GM12878 (cell line): ENCODE measurements at regions not wholly inside any gene's neighbourhood (a gene's known extent, or its start where the extent isn't known, plus 50 kb on each side); places are given as distances from the start of the nearest gene placed in this dataset.

Experiments used
- ATAC-seq: fragments of 200-7000 bp; cut with Tn5 transposase; 3 replicates; pipeline ENCODE4 v1.9.1; 2020; ENCODE audit warnings: mild to moderate bottlenecking, moderate library complexity
- BruUV-seq: library from RNA; stranded (reverse); fragments of 400-500 nt; replicated peaks from 2 replicates; lab custom pipeline; 2021; lab: Mats Ljungman, UMichigan
- CTCF ChIA-PET: fragments of 300-600 bp; sonication (Branson Sonifier 250); formaldehyde crosslinking; extraction: SDS; loops from one replicate; lab custom pipeline; 2021; ENCODE audit warnings: inconsistent platforms; lab: Yijun Ruan, JAX
- POLR2A ChIA-PET: fragments of 350-600 bp; formaldehyde crosslinking; extraction: SDS; loops from one replicate; lab custom pipeline; 2021; ENCODE audit warnings: inconsistent platforms; lab: Charles Lee
- RAD21 ChIA-PET: fragments of 300-600 bp; sonication (Branson Sonifier 250); formaldehyde crosslinking; loops from one replicate; lab custom pipeline; 2023; ENCODE audit warnings: antibody characterized with exemption; ENCODE audit not compliant: unreplicated experiment; lab: Charles Lee
- SMC1A ChIA-PET: fragments of 300-600 bp; sonication (Branson Sonifier 250); formaldehyde crosslinking; loops from one replicate; lab custom pipeline; 2023; ENCODE audit not compliant: unreplicated experiment, uncharacterized antibody; lab: Charles Lee
- DNase-seq: peaks from one replicate; pipeline ENCODE4 v3.0.0-alpha.2; 2011; ENCODE audit warnings: low read depth, low spot score
- FAIRE-seq: peaks from 3 replicates; lab custom pipeline; 2011; peaks lifted over from hg19 to GRCh38; lab: Jason Lieb, UNC
- H2AFZ ChIP-seq: 2 replicates; pipeline ENCODE4 v1.6.0; 2011; ENCODE audit warnings: low read depth, low read length, control low read depth; ENCODE audit not compliant: control insufficient read depth
- H3K27ac ChIP-seq: 2 replicates; pipeline ENCODE4 v1.5.1; 2011; ENCODE audit warnings: control low read depth; ENCODE audit not compliant: control insufficient read depth, insufficient read depth
- H3K27me3 ChIP-seq, 2 experiments: replicated peaks in 1 of 2; 2 replicates each; pipeline versions ENCODE4 v1.6.0 to v1.6.1; 2011; ENCODE audit warnings: low read length in 1 of 2; ENCODE audit not compliant: control insufficient read depth in 2 of 2, insufficient read depth in 2 of 2
- H3K36me3 ChIP-seq, 2 experiments: 2 replicates each; pipeline ENCODE4 v1.5.1; 2011; ENCODE audit warnings: low read length in 1 of 2; ENCODE audit not compliant: control insufficient read depth in 2 of 2, insufficient read depth in 2 of 2
- H3K4me1 ChIP-seq: 2 replicates; pipeline ENCODE4 v1.6.1; 2011; ENCODE audit warnings: mild to moderate bottlenecking, low read length, moderate library complexity, mixed read lengths; ENCODE audit not compliant: control insufficient read depth, insufficient read depth
- H3K4me2 ChIP-seq: 2 replicates; pipeline ENCODE4 v1.6.0; 2011; ENCODE audit warnings: control low read depth; ENCODE audit not compliant: control insufficient read depth, insufficient read depth
- H3K4me3 ChIP-seq: fragments of 200-600 bp; sonication (generic); 2 replicates; pipeline ENCODE4 v1.5.1; 2016
- H3K79me2 ChIP-seq: 2 replicates; pipeline ENCODE4 v1.6.0; 2011; ENCODE audit warnings: low read length; ENCODE audit not compliant: control insufficient read depth, insufficient read depth
- H3K9ac ChIP-seq: 2 replicates; pipeline ENCODE4 v1.8.0; 2011; ENCODE audit warnings: low read length, control low read depth, mixed read lengths; ENCODE audit not compliant: control insufficient read depth, insufficient read depth
- H3K9me3 ChIP-seq: replicated peaks from 3 replicates; pipeline ENCODE4 v1.5.1; 2011; ENCODE audit warnings: mild to moderate bottlenecking, low read length; ENCODE audit not compliant: control insufficient read depth, insufficient read depth
- H4K20me1 ChIP-seq: 2 replicates; pipeline ENCODE4 v1.6.0; 2011; ENCODE audit not compliant: control insufficient read depth, insufficient read depth
- CBX5 ChIP-seq: sonication (generic); IDR thresholded peaks from 2 replicates; pipeline ENCODE4 v1.6.1; 2016; ENCODE audit warnings: low read depth, moderate library complexity, mild to moderate bottlenecking, inconsistent platforms
- FOXK2 ChIP-seq: fragments of 450-650 bp; IDR thresholded peaks from 2 replicates; pipeline ENCODE4 v1.6.1; 2017; ENCODE audit warnings: mild to moderate bottlenecking, moderate library complexity
- IRF4 ChIP-seq: IDR thresholded peaks from 2 replicates; pipeline ENCODE4 v1.6.1; 2011; ENCODE audit warnings: low read depth, low read length
- JUNB ChIP-seq: IDR thresholded peaks from 2 replicates; pipeline ENCODE4 v1.6.1; 2016; ENCODE audit warnings: antibody characterized with exemption, mild to moderate bottlenecking
- NRF1 ChIP-seq: conservative IDR thresholded peaks from 2 replicates; pipeline ENCODE4 v1.6.1; 2011; ENCODE audit warnings: mild to moderate bottlenecking, low read depth, low read length, improper control_type of control experiment
- RBBP5 ChIP-seq: fragments of 200-600 bp; sonication (generic); conservative IDR thresholded peaks from 2 replicates; pipeline ENCODE4 v1.6.1; 2016
- SIN3A ChIP-seq: IDR thresholded peaks from 2 replicates; pipeline ENCODE4 v1.6.1; 2012; ENCODE audit warnings: low read depth, low read length, improper control_type of control experiment
- WGBS: methylation state at CpG from one replicate; pipeline ENCODE4 v1.1.6; 2016; ENCODE audit warnings: low lambda C conversion rate; ENCODE audit not compliant: insufficient replicate concordance, insufficient coverage; ENCODE audit errors: missing lambda C conversion rate; 5-methylcytosine and 5-hydroxymethylcytosine counted together
- in situ Hi-C: fragments of 300-500 bp; cut with MboI; formaldehyde crosslinking; loops from 9 replicates; pipeline ENCODE4 v1.14.3; 2018; ENCODE audit warnings: mixed read lengths
- intact Hi-C: fragments of 100-400 bp; cut with micrococcal nuclease; formaldehyde crosslinking; loops from one replicate; pipeline ENCODE4 v1.14.2; 2022; ENCODE audit not compliant: unreplicated experiment
- TF ChIP-seq, protein P1 (sequence below): IDR thresholded peaks from 2 replicates; pipeline ENCODE4 v1.6.1; 2012; ENCODE audit warnings: low read length, inconsistent platforms

DNA sequence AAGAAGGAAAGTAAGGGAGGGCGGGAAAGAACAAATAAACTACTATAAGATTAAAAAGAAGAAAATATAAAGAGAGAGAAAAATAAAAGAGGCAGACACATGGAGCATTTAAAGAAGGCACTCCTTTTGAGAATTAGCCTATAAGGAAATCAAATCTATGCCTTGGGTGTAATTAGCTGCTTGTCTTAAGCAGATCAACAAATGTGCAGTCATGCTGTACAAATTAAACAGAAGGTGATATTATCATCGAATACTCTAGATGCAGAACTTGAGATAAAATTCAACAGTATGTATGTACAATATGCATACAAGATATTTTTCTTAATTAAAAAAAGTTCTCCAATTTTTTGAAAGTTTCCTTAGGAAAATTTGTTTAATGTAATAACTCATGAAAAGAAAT, 623.0 kb upstream of the CHORDC1 start (continued):
- TF ChIP-seq SIN3A (no peak), RBBP5 (no peak), IRF4 (no peak)
- TF ChIP-seq, protein P1, sequence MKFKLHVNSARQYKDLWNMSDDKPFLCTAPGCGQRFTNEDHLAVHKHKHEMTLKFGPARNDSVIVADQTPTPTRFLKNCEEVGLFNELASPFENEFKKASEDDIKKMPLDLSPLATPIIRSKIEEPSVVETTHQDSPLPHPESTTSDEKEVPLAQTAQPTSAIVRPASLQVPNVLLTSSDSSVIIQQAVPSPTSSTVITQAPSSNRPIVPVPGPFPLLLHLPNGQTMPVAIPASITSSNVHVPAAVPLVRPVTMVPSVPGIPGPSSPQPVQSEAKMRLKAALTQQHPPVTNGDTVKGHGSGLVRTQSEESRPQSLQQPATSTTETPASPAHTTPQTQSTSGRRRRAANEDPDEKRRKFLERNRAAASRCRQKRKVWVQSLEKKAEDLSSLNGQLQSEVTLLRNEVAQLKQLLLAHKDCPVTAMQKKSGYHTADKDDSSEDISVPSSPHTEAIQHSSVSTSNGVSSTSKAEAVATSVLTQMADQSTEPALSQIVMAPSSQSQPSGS = no peak

DNA sequence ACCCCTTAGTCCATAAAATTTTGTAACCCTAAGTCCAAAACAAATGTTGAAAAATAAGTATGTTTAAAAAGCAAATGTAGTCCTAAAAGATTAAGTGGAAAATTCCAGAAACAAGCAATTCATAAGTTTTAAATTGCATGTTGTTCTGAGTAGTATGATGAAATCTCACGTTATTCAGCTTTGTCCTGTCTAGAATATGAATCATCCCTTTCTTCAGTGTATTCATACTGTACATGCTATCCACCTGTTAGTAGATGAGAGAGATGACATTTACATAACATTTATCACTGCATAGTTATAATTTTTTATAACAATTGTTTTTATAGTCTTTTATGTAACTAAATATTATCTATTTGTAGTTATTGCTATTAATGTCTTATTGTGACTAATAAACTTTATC, 622.3 kb upstream of the CHORDC1 start:
- ChIA-PET CTCF (no interaction called here), RAD21 (no interaction called here), SMC1A (no interaction called here), POLR2A (no interaction called here)
- BruUV-seq = no TSS peak
- H3K9ac ChIP-seq = no peak overlapping the region
- 0% methylated on average over 1 of the region's 1 CpG for WGBS
- H2AFZ ChIP-seq = no peak overlapping the region
- no peaks in the 10 kb centered on the region for H4K20me1 ChIP-seq
- H3K27me3 ChIP-seq = no peaks in the 10 kb centered on the region
- no peak overlapping the region for H3K4me3 ChIP-seq
- intact Hi-C loops = no loop called here
- no peaks in the 10 kb centered on the region for H3K4me1 ChIP-seq
- no peaks in the 10 kb centered on the region for H3K9me3 ChIP-seq
- TF ChIP-seq NRF1 (no peak), FOXK2 (no peak), CBX5 (no peak), JUNB (no peak)
- no peaks in the 10 kb centered on the region for H3K79me2 ChIP-seq
- no peak for DNase-seq
- no peak overlapping the region for H3K4me2 ChIP-seq
- ATAC-seq = no peak
- no peak overlapping the region for H3K27ac ChIP-seq
- in situ Hi-C loops = no loop called here
- no peak for FAIRE-seq
- no peaks in the 10 kb centered on the region for H3K36me3 ChIP-seq
